Suprapubic skin (tissue), 4 donors: ENCODE measurements at regions not wholly inside any gene's neighbourhood (a gene's known extent, or its start where the extent isn't known, plus 50 kb on each side); places are given as distances from the start of the nearest gene placed in this dataset.

Experiments used
- DNase-seq, 2 donors: peaks; one replicate each; pipeline ENCODE4 v3.0.0-alpha.2; 2019; ENCODE audit warnings: low spot score in 2 of 2
- H3K27ac ChIP-seq: fragments of 200-600 bp; sonication (generic); one replicate; pipeline ENCODE4 v1.5.1; 2019
- H3K27me3 ChIP-seq: fragments of 200-600 bp; sonication (generic); one replicate; pipeline ENCODE4 v1.5.1; 2019
- H3K36me3 ChIP-seq: fragments of 200-600 bp; sonication (generic); one replicate; pipeline ENCODE4 v1.5.1; 2019
- H3K4me1 ChIP-seq: fragments of 200-600 bp; sonication (generic); one replicate; pipeline ENCODE4 v1.5.1; 2019
- H3K4me3 ChIP-seq: fragments of 200-600 bp; sonication (generic); one replicate; pipeline ENCODE4 v1.5.1; 2019; ENCODE audit warnings: mild to moderate bottlenecking
- H3K9me3 ChIP-seq: fragments of 200-600 bp; sonication (generic); one replicate; pipeline ENCODE4 v1.5.1; 2019
- EP300 ChIP-seq: sonication (generic); formaldehyde crosslinking; IDR thresholded peaks from one replicate; pipeline ENCODE4 v1.6.1; 2017; ENCODE audit warnings: antibody characterized with exemption
- POLR2A ChIP-seq, 2 donors: fragments of 450-650 bp; IDR thresholded peaks; one replicate each; pipeline ENCODE4 v1.6.1; 2017; ENCODE audit warnings: antibody characterized with exemption in 2 of 2, mild to moderate bottlenecking in 2 of 2, moderate library complexity in 2 of 2
- POLR2AphosphoS5 ChIP-seq, 3 donors: sonication (generic); formaldehyde crosslinking; IDR thresholded peaks; one replicate each; pipeline ENCODE4 v1.6.1; 2017; ENCODE audit warnings: antibody characterized with exemption in 3 of 3
- WGBS: methylation state at CpG from one replicate; pipeline ENCODE4 v1.1.5; 2018; 5-methylcytosine and 5-hydroxymethylcytosine counted together
- TF ChIP-seq, protein P1 (sequence below), 2 donors: fragments of 200-600 bp in 1 of 2; fragments of 450-650 bp in 1 of 2; sonication (generic) in 1 of 2; IDR thresholded peaks; one replicate each; pipeline ENCODE4 v1.5.1; 2016 to 2019; ENCODE audit warnings: antibody characterized with exemption in 2 of 2, mild to moderate bottlenecking in 1 of 2, moderate library complexity in 1 of 2

DNA sequence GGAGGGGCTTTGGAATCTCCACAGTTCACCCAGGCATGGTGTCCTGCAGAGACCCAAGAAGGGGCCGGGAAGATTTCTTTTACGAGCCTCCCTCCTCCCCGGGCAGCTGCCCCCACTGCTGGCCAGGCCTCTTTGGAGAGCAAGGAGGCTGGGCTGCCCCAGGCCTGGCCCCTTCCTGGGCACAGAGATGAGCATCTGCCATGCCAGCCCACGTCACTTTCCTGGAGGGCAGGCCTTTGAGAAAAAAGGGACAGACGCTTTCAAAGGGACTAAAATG is 60.5 kb upstream of the FGF3 start:
- Histone ChIP-seq H3K4me3 (no peak overlapping the region), H3K27me3 (peaks cover 24% of the 10 kb centered on the region), H3K36me3 (no peaks in the 10 kb centered on the region), H3K9me3 (no peaks in the 10 kb centered on the region), H3K27ac (no peak overlapping the region), H3K4me1 (no peaks in the 10 kb centered on the region)
- peak; percentile 25 to 53 for DNase-seq
- no peak for TF ChIP-seq POLR2A (IDR thresholded peaks at IDR 0.05)
- TF ChIP-seq EP300: no peak
- no peak for TF ChIP-seq POLR2AphosphoS5 (IDR thresholded peaks at IDR 0.05)
- TF ChIP-seq, protein P1, sequence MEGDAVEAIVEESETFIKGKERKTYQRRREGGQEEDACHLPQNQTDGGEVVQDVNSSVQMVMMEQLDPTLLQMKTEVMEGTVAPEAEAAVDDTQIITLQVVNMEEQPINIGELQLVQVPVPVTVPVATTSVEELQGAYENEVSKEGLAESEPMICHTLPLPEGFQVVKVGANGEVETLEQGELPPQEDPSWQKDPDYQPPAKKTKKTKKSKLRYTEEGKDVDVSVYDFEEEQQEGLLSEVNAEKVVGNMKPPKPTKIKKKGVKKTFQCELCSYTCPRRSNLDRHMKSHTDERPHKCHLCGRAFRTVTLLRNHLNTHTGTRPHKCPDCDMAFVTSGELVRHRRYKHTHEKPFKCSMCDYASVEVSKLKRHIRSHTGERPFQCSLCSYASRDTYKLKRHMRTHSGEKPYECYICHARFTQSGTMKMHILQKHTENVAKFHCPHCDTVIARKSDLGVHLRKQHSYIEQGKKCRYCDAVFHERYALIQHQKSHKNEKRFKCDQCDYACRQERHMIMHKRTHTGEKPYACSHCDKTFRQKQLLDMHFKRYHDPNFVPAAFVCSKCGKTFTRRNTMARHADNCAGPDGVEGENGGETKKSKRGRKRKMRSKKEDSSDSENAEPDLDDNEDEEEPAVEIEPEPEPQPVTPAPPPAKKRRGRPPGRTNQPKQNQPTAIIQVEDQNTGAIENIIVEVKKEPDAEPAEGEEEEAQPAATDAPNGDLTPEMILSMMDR (IDR thresholded peaks at IDR 0.05): no peak
- 69% methylated on average over 5 of the region's 5 CpGs for WGBS

DNA sequence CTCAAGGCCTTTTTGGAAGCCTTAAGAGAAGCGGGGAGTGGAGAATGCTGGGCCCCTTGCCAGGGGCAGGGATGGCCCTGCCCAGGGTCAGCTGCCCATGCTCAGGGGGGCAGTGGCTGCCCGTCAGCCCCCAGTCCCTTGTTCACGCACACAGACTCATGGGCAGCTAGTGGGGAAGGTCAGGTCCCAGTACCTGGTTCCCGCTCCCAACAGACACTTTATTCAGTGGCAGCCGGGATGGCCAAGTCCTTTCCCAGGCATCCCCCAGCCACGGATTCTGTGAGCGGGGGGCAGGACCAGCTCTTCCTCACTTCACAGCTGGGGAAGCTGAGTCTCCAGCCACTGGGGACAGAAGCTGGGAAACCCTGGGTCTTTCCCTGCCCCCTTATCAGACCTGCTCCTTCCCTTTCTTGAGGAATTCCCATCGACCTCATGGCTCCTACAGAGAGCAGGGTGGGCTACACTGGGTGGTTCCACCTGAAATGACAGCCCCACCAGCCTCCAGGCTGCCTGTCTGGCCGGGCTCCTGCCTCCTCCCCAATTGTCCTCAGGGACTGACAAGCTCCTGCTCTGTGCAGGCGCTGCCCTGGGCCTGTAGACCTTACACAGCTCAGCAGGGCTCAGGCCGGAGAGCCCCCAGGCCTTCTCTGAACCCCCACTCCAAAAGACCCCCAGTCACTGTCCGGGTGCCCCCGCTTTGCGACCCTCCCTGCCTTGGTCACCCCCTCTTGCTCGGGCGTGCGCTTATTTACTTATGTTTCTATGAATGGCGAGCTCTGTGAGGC is 61.0 kb upstream of the FGF3 start:
- Histone ChIP-seq H3K27ac (no peak overlapping the region), H3K36me3 (no peaks in the 10 kb centered on the region), H3K4me1 (no peaks in the 10 kb centered on the region), H3K9me3 (no peaks in the 10 kb centered on the region), H3K4me3 (no peak overlapping the region), H3K27me3 (peaks cover 24% of the 10 kb centered on the region)
- DNase-seq: peak; percentile 44 to 57
- 85% methylated on average over 15 of the region's 18 CpGs for WGBS
- TF ChIP-seq EP300: no peak
- TF ChIP-seq POLR2A (IDR thresholded peaks at IDR 0.05): no peak
- TF ChIP-seq, protein P1 (IDR thresholded peaks at IDR 0.05): no peak
- no peak for TF ChIP-seq POLR2AphosphoS5 (IDR thresholded peaks at IDR 0.05)

DNA sequence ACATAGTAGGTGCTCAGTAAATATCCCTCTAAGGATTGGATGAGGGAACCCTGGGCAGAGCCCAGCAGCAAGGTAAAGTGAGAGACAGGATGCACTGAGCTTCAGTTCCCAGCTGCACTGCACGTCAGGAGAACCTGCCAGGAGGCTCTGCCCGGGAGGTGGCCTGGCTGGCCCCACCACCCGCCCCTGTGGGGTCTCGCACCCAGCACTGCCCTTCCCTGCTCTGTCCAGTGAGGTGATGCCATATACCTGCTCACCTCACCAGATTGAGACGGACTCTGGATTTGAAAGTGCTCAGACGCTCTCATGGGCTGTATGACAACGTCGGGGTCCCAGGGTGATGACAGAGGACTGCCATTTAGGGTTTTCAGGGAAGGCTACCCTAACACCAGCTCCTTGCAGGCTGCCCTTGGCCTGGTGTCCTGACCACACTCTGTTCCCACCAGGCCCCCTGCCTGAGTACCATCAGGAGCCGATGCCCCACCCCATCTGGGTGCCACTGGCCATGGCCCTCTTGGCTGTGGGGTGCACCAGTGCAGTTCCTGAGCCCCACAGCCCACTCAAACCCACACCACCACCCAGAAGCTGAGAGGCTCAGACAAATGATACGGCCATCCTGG is 61.7 kb upstream of the FGF3 start:
- peaks cover 26% of the 10 kb centered on the region for H3K27me3 ChIP-seq

DNA sequence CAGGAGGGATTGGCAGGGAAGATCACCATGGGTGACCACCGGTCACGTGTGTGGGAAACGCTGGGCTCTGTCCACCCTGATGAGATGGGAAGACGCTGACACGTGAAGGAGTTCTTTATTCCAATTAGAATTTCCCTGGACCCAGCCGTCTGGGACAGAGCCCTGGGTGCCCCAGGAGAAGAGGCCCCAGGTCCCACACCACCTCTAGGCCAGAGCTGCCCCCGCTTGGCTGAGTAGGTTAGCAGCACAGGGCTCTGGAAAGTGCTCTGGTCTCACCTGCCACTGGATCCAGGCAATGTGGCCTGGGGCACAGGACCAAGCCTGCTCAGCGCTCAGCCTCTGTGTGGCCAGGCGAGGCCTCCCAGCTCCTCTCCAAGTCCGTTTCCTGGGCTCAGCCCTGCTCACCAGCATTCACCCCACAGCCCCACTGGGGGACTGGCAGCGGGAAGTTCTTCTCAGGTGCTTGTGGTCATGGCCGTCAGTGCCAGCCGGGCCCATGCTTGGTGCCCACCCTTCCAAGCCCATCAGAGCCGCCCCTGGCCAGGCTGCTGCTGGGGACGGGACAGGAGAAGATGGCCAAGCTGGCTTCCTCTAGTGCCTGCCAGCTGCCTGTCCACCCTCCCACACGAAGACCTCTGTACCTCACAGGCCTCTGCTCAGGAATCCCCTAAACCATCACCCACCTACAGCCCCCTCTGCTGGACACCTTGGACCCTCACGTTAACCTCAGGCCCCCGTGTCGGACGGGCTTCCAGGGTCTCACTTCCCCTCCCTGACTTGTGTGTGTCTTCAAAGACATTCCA is 62.5 kb upstream of the FGF3 start:
- H3K4me3 ChIP-seq: no peak overlapping the region
- H3K4me1 ChIP-seq: no peaks in the 10 kb centered on the region
- H3K27me3 ChIP-seq: peaks cover 27% of the 10 kb centered on the region
- TF ChIP-seq POLR2A (IDR thresholded peaks at IDR 0.05) (no peak), EP300 (no peak), POLR2AphosphoS5 (IDR thresholded peaks at IDR 0.05) (no peak)
- TF ChIP-seq, protein P1 (IDR thresholded peaks at IDR 0.05): no peak
- H3K27ac ChIP-seq: no peak overlapping the region
- H3K36me3 ChIP-seq: no peaks in the 10 kb centered on the region
- H3K9me3 ChIP-seq: no peaks in the 10 kb centered on the region
- DNase-seq: peak in 1 of 2 donors; percentile 53
- WGBS: 72% methylated on average over 16 of the region's 20 CpGs

More for the DNA sequence above, 61.7 kb upstream of the FGF3 start:
- Histone ChIP-seq H3K27ac (no peak overlapping the region), H3K36me3 (no peaks in the 10 kb centered on the region), H3K4me3 (no peak overlapping the region), H3K9me3 (no peaks in the 10 kb centered on the region), H3K4me1 (no peaks in the 10 kb centered on the region)
- DNase-seq: peak; percentile 33 to 62
- TF ChIP-seq POLR2A (IDR thresholded peaks at IDR 0.05) (no peak), POLR2AphosphoS5 (IDR thresholded peaks at IDR 0.05) (no peak), EP300 (no peak)
- TF ChIP-seq, protein P1 (IDR thresholded peaks at IDR 0.05): no peak
- 85% methylated on average over 9 of the region's 10 CpGs for WGBS

DNA sequence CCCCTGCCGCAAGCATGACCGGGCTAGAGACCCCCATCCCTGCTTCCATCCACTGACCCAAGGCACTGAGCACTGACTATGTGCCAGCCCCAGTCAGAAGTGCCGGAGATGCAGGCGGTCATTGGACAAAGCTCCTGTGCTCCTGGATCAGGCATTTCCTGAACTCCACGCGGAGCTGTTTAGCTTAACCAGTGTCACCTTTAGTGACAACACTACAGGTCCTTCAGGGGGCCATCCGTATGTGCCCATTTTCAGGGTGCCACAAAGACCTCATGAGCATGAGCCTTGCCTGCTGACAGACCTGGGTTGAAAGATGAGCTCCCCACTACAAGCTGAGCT is 63.0 kb upstream of the FGF3 start:
- Histone ChIP-seq H3K4me1 (no peaks in the 10 kb centered on the region), H3K27ac (no peak overlapping the region), H3K27me3 (peaks cover 27% of the 10 kb centered on the region), H3K36me3 (no peaks in the 10 kb centered on the region), H3K9me3 (no peaks in the 10 kb centered on the region), H3K4me3 (no peak overlapping the region)
- TF ChIP-seq POLR2AphosphoS5 (IDR thresholded peaks at IDR 0.05) (no peak), POLR2A (IDR thresholded peaks at IDR 0.05) (no peak), EP300 (no peak)
- TF ChIP-seq, protein P1 (IDR thresholded peaks at IDR 0.05): no peak
- WGBS: 58% methylated on average over 2 of the region's 7 CpGs
- peak in 1 of 2 donors; percentile 24 for DNase-seq
